Mucosa of descending colon (tissue), 3 donors: ENCODE measurements at regions not wholly inside any gene's neighbourhood (a gene's known extent, or its start where the extent isn't known, plus 50 kb on each side); places are given as distances from the start of the nearest gene placed in this dataset.

Experiments
- ATAC-seq: fragments of 200-7000 bp; cut with Tn5 transposase; one replicate; pipeline ENCODE4 v1.9.1; 2020; ENCODE audit warnings: mild to moderate bottlenecking, moderate library complexity
- DNase-seq, 3 donors: peaks; one replicate each; pipeline ENCODE4 v3.0.0-alpha.2; 2020
- H3K36me3 ChIP-seq: fragments of 200-600 bp; one replicate; pipeline ENCODE4 v1.8.0; 2021; ENCODE audit warnings: low read depth, mild to moderate bottlenecking
- H3K4me1 ChIP-seq: fragments of 200-600 bp; one replicate; pipeline ENCODE4 v1.8.0; 2021; ENCODE audit warnings: low read depth, mild to moderate bottlenecking
- H3K4me3 ChIP-seq: fragments of 200-600 bp; one replicate; pipeline ENCODE4 v1.8.0; 2021; ENCODE audit warnings: mild to moderate bottlenecking
- H3K9me3 ChIP-seq: fragments of 200-600 bp; one replicate; pipeline ENCODE4 v1.8.0; 2021; ENCODE audit warnings: mild to moderate bottlenecking
- CTCF ChIP-seq: fragments of 200-600 bp; IDR thresholded peaks from one replicate; pipeline ENCODE4 v1.8.0; 2022; ENCODE audit warnings: antibody characterized with exemption, mild to moderate bottlenecking
- intact Hi-C, 2 donors: fragments of 100-400 bp; cut with DNase I in 1 of 2; cut with micrococcal nuclease in 1 of 2; formaldehyde crosslinking; loops; one replicate each; pipeline versions ENCODE4 v1.11.0 to v1.11.1; 2022; cut with DNase I, micrococcal nuclease
- donor health status: DM: no; HTN: no; CAD: no; lungs with moderate emphysema.
- donor health status: DM: no; HTN: no; CAD: no.
- donor health status: DM: no; HTN: yes; CAD: no.

- no peak for ATAC-seq
Observed at GRCh38 chr5:54702470-54702869, 184.9 kb downstream of the SNX18 start.

GRCh38 chr5:54700986-54701578 lies 183.5 kb downstream of the SNX18 start:
- no peak for DNase-seq
- ATAC-seq: peak; percentile 21

More at GRCh38 chr5:54702470-54702869, 184.9 kb downstream of the SNX18 start:
- Histone ChIP-seq H3K4me1 (no peaks in the 10 kb centered on the region), H3K4me3 (no peak overlapping the region), H3K9me3 (no peaks in the 10 kb centered on the region), H3K36me3 (no peaks in the 10 kb centered on the region)
- intact Hi-C loops: no loop called here
- TF ChIP-seq CTCF: no peak
- no peak for DNase-seq

GRCh38 chr5:54696931-54697330 lies 179.4 kb downstream of the SNX18 start:
- intact Hi-C loops: no loop called here
- ATAC-seq (no peak), DNase-seq (no peak)
- H3K9me3 ChIP-seq: no peaks in the 10 kb centered on the region
- H3K36me3 ChIP-seq: no peaks in the 10 kb centered on the region
- TF ChIP-seq CTCF: no peak
- no peak overlapping the region for H3K4me3 ChIP-seq
- H3K4me1 ChIP-seq: no peaks in the 10 kb centered on the region

More at GRCh38 chr5:54700986-54701578, 183.5 kb downstream of the SNX18 start:
- no peak for TF ChIP-seq CTCF
- Histone ChIP-seq H3K9me3 (no peaks in the 10 kb centered on the region), H3K4me1 (no peaks in the 10 kb centered on the region), H3K36me3 (no peaks in the 10 kb centered on the region), H3K4me3 (no peak overlapping the region)
- intact Hi-C loops: no loop called here

GRCh38 chr5:54696346-54696745 lies 178.8 kb downstream of the SNX18 start:
- Histone ChIP-seq H3K9me3 (no peaks in the 10 kb centered on the region), H3K4me3 (no peak overlapping the region), H3K4me1 (no peaks in the 10 kb centered on the region), H3K36me3 (no peaks in the 10 kb centered on the region)
- no peak for TF ChIP-seq CTCF
- intact Hi-C loops: no loop called here
- no peak for DNase-seq
- ATAC-seq: no peak

GRCh38 chr5:54695198-54695966 lies 177.8 kb downstream of the SNX18 start:
- intact Hi-C loops: no loop called here
- H3K36me3 ChIP-seq: no peaks in the 10 kb centered on the region
- no peaks in the 10 kb centered on the region for H3K4me1 ChIP-seq
- H3K4me3 ChIP-seq: no peak overlapping the region
- no peak for TF ChIP-seq CTCF
- ATAC-seq (no peak), DNase-seq (no peak)
- no peaks in the 10 kb centered on the region for H3K9me3 ChIP-seq
